GM19452 (cell line): ENCODE measurements at regions not wholly inside any gene's neighbourhood (a gene's known extent, or its start where the extent isn't known, plus 50 kb on each side); places are given as distances from the start of the nearest gene placed in this dataset.
A peak's percentile ranks its signal among the peaks of the same experiment; 100 is the strongest.
"Not testable (repeated sequence)": the region's sequence is repeated elsewhere in the genome, so short reads cannot be mapped to it uniquely, and the experiment has no call there.

Experiments used
- ATAC-seq: cut with Tn5 transposase; IDR thresholded peaks from one replicate; pipeline ENCODE4 v1.9.1; 2021; ENCODE audit not compliant: unreplicated experiment

DNA sequence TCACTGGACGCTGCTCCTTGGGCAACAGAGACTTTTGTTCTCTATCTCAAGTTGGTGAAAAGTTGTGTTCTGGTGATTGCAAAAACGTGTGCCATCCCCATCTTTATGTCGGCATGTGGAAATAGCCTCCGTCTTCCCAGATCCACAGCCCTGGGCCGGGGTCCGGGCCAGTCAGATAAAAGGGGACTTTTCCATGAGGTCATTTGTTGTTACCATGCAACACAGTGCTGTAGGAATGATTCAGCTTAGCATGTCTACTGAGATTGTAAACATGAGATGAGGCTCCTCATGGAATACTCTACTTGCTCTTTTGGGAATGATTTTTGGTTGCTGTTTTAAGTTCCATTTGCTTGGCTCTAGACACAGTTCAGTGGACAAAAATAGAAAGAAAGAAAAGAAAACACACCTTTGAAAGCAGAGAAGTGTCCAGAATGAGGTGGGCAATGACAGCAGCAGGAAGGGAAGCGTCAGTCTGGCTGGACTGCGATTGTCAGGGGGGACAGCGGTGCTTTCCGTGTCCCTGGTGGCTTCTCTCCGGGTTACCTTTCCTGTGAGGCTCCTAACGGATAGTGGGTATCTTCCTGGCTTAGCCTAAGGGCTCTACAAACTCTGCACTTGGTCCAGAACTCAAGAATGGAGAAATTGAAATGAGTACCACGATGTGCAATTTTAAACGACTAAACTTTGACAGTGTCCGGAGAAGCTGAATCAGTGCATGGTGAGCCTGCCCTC lies 91.6 kb downstream of the TEX29 start:
- no peak for ATAC-seq

DNA sequence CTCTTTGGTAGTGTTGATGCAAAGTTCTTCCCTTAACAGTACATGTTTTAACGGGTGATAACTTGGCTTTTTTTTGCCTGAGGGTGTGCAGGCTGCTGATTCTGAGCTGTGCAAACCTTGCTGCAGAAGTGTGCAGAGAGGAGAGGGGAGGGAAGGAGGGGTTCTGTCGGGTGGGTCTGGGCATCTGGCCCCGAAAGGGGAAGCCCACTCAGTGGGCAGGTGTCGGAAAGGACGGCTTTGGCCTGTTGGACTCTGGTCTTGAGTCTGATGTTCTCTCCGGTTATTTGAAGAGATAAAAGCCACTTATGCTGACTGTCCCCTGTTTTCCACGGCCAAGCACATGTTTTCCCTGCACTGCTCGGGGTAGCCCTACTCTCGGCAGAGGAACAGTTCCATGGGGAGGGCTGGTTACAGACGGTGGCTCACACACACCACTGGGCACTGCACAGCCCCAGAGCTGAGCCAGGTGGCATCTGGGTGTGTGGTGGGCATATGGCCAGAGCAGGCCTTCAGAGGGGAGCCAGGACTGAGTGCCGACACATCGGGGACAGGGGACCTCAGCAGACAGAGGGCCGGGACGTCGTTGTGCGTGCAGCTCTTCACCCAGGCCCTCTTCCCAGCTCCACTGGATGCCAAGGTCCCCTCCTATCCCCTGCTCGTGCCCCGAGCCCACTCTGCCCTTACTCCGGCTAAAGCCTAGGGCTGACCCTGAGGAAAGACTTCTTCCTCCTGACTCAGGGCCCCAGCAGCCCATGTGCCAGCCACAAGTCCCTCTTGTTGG lies 93.2 kb downstream of the TEX29 start:
- no peak for ATAC-seq

DNA sequence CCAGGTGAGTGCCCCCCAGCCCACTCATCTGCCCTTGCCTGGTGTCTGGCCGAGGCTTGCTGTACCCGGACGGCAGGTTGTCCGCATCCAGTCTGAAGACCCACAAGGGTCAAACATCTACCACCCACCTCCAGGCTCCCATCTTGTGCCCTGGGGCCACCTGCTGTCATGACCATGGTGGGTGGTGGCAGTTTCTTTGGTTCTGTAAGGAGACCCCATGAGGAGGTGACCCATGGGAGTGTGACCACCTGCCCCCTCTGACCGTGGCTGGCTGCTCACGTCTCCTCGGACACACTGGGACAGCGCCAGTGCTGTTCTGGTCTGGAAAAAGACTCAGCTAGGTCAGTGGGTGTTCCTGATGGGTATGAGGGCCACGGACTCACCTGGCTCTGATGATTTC lies 93.9 kb downstream of the TEX29 start:
- no peak for ATAC-seq

DNA sequence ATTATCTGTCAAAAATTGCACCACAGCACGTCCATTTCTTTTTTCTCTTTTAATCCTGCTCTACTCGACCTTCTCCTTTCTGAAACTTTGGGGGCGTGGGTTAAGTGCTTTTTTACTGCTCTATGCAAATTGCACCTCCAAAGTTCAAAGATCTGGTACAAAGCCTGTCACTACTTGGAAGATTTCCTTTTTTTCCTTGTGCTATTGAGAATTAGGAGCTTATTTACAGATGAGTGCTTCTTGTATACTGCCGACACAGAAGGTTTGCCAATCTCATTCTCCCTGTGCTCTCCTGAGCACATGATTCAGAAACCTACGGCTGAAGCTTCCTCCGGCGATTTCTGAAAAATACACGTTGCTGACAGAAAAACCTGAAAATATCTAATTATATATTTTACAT lies 94.8 kb downstream of the TEX29 start:
- ATAC-seq: no peak

DNA sequence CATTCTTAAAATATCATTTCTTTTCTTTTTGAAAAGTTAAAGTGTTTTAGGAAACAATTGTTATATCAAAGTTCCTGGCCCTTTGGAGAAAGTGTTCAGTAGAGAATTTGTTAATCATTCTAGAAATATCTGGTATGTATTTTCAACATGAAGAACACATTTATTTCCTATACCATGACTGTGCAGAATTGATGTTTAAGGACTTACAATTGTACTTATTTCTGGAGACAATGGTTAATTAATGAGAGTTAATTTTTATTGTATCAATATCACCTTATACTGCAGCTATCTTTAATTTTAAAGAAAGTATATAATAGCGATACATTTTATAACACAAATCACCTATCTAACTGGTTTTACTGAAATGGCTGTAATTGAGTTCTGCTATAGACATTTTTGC lies 95.3 kb downstream of the TEX29 start:
- ATAC-seq: no peak

DNA sequence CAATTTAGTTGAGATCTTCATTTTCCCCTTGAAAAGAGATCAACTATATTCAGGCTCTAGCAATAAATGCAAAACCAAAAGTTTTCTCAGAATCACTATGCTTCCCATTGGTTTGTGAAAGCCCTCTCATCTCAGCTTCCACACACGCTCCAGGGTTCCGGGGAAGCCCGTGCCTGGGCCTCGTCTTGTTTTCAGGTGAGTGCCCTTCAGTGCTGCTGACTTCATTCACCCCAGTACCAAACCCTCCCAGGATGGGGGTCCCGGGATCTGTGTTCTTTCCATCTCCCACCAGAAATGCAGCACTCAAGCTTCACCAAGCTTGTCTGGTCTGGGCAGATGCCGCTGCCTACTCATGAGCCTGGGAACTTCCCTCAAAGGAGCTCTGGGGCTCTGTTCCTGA lies 97.7 kb downstream of the TEX29 start:
- no peak for ATAC-seq

DNA sequence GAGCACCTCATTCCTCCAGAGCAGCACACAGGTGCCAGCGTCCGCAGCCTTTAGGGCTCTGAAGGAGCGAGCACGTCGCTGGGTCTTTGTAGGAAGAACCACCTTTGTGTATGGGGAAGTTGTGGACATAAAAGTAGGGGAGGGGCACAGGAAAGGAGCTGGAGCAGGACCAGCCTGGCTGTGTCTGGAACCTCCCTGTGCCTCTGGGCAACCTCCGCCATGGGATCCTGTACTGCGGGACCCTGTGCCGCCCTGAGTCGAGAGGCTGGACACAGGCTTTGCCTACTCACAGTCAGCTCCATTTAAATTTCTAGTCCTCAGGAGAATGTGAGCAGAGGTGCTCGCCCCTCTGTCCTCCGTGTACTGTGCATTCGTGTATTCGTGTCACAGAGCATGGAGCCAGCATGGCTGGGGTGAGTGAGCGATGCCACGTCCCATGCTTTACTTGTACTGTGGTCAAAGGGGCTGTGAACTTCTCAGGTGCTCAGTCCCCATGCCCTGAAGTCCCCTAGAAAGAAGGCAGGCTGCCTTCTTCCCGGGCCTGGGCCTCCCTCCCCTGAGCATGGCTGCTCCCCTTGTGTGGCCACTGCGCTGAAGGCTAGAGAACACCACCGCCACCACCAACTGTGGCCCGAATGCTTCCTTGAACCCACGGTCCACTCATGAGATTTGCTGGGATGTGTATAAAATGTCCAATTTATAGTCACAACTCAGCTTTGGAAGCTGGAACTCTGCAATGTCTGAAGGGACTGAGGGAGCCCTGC lies 99.9 kb downstream of the TEX29 start:
- no peak for ATAC-seq

DNA sequence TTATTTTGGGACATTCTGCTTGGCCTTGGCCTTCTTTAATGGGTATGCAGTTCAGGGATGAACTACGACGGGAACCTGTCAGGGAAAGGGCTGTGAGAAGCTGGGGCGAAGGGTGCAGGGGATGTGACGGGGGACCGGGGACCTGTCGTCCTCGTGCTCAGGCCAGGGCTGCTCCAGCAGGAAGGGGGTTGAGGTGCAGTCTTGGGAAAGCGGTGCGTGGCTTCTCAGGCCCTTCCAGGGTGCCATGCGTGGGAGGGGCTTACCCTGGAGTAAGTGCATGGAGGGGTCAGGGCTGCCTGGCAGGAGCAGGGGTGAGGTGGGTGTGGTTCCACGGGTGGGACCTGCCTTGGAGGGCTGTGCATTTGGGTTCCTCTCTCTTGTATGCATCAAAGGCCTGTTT lies 100.8 kb downstream of the TEX29 start:
- no peak for ATAC-seq

DNA sequence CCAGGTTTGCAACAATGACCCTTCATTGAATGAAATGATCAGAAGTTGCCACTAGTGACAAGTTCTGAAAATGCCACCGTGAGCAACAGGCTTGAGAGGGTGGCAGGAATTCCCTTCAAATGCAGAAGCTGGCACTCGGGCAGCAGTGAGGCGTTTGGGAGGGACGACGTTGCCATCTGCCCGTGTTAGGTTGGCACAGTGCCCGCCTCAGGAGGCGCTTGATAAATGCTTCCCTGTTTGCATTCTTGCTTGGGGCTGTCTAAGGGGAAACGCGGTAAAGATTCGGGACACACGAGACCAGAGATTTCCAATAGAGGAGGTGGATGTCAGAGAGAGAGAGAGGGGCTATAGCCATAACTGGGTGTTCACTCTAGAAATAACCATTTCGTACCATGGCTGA lies 101.9 kb downstream of the TEX29 start:
- no peak for ATAC-seq

DNA sequence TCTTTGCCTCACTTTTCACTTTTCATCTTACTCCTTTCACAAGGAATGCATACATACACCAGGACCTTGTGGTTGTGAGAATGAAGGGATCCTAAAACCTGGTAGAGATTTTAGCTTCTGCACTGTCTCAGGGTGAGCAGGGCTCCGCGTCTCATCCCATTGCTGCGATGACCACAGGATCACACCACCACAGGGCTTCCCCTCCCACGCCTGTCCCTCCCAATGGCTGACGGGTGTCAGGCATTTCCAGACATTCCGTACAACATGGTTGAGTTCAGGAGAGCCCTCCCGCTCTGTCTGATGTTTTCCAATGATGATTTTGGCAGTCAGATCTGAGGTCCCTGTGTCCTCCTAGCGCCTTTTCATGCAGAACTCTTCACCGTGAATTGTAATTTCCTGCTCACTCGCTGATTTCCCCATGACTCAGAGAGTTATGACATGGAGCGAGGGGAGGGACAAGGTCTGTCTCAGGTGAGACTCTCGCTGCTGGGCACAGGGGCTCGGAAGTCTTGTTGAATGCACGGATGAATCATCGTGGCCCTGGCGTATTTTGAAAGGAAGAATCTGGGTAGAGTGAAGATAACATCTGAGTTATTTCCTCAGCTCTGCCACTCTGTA lies 102.8 kb downstream of the TEX29 start:
- ATAC-seq: no peak

DNA sequence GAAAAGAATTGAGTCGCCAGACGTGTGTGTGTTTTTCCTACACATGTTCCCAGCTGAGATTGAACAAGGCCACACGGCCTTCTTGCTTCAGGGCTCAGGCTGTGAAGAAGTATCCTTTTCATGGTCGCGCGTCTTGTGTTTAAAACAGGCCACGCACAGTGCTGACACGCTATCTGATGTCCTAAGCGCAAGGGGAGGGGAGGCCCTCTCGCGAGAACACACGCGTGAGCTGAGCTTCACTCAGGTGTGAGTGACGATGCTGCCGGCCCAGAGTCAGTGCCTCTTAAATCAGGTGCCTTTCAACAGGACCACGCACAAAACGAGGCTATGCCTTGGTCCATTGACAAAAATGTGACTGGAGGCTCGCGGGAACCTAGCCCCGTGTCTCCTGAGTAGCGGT lies 103.7 kb downstream of the TEX29 start:
- no peak for ATAC-seq

DNA sequence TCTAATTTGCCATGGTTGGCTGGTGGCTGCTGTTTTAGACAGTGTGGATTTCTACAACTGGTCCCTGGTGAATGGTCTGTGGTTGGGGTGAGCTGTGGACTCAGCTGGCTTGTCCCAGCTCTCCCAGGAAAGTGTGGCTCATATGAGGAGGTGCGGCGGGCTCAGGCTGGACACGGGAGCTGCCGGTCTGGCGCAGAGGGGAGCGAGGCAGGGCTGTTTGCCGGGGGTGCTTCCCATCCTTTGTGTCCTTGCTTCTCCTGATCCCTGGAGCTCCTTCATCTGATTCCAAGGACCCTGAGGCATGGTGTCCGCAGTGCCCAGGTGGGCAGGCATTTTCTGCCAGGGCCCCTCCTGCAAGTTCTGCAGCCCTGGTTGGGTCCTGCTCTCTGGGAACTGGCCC lies 104.9 kb downstream of the TEX29 start:
- no peak for ATAC-seq

DNA sequence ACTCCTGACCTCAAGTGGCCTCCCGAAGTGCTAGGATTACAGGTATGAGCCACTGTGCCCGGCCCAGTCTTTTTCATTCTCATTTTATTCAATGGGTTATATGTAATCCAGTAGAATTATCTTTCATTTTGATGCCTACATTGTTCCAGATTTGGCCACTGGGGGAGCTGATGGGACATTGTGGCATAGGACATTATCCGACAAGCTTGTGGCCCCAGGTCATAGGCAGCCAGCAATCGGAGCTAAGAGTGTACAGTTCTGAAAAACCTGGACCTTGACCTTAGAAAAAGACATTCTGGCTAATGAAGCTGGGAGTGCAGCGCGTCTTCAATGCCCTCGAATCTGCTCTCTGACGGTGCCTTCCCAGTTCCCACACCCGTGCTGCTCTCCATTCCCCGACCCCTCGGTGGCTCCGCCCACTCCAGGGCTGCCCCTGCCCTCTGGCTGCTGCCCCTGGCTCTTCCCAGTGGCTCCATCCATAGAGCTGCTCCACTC lies 108.7 kb downstream of the TEX29 start:
- peak; percentile 56 for ATAC-seq

DNA sequence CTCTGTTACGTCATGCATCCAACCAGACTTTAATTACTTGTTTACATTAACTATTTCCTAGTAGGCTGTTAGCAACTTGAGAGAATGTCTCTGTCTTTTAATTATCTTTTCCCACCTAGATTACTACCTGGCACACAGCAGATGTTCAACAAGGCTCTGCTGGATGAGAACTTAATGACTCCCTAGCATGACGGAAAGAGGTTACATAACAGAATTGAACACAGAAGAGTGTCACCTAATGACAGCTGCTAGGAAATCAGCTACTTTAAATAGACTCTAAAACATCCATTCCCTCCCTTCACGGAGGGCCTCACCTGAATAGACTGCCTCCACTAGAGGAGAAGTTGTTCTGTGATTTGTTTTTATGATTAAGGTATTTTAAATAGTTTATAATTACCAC lies 110.8 kb downstream of the TEX29 start:
- no peak for ATAC-seq

DNA sequence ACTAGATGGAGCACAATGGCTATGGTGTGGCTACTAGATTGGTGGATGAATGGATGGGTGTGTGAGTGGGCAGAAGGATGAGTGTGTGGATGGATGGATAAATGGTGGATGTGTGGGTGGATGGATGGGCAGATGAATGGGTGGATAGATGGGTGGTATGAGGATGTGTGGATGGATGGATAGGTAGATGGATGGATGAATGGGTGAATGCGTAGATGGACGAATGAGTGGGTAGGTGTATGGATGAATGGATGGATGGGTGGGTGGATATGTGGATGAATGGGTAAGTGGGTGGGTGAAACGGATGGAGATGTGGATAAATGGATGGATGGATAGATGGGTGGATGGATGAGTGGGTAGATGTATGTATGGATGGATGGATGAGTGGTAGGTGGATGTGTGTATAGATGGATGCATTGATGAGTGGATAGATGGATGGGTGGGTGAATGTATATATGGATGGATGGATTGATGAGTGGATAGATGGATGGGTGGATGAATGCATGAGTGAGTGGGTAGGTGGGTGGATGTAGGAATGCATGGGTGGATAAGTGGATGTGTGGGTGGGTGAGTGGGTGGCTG lies 114.2 kb downstream of the TEX29 start:
- no peak for ATAC-seq

DNA sequence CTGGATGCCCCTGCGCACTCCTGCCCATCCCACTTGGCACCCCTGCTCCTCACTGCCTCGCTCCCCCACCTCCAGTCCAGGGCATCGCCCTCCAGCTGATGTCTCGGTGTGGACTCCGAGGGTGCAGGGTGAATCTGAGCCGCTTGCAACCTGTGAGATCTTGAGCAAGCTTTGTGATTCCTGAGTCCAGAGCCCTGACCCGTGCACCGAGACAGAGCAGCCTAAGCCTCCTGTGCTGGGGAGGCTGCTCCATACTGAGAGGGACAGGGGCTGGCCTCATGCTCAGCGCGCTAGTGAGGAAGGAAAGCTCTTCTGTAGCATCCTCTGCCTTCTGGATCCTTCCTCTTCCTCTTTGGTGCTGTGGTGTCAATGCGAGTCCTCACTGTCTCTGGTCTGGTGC lies 116.0 kb downstream of the TEX29 start:
- ATAC-seq: no peak

DNA sequence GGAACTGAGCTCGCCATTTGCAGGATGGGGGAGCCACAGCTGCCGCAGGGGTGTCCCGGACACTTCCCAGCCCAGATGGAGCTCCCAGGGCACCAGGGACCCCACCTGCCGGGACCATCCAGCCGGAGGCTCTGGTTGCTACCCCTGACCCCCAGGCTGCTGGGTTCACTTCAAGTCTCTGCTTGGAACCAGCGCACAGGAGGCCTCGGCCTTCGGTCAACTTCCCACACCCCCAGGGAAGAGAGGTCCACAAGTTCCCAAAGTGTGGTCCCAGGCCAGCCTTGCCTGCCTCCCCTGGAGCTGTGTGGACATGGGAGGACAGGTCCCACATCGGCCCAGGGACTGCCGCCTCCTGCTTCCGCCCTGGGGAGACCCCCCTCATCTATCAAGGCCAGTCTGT lies 117.0 kb downstream of the TEX29 start:
- ATAC-seq: no peak

DNA sequence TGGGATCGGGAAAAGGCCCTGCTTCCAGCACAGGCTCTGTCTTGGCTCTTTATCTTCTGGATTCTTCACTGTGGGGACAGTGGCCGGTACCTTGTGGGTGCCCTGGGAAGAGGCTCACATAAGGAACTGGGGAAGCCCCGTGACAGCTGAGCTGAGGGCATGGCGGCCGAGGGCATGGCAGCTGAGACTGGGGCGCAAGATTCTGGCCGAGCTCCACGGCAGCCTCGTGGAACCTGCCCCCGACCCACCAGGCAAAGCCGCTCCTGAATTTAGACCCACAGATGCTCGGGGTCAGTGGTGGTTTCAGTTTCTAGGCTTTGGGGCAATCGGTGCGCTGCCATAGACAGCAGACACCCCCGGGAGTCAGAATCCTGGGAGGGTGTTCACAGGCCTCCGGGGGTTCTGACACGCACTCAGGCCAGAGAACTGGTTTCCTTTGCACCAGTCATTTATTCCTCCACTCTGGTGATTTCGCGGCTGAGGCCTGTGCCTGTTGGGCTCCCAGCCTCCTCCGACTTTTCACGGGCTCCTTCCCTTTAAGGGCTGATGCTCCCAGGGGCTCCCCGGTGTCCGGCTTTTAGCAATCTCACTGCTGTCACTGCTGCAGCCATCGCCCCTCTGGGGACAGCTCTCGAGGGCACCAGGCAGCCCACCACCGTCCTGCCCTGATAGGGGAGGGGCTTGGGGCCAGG lies 117.6 kb downstream of the TEX29 start:
- no peak for ATAC-seq

DNA sequence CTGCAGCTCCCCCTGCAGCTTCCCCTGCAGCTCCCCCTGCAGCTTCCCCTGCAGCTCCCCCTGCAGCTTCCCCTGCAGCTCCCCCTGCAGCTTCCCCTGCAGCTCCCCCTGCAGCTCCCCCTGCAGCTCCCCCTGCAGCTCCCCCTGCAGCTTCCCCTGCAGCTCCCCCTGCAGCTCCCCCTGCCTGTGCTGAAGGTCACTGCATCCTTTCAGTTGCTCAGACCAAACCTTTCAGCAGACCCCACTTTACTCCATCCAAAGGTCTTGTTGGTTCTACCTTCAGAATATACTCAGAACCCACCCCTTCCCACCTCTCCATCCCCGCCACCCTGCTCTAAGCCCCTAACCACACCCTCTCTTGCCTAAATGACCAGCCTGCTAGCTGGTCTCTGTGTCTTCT lies 120.0 kb downstream of the TEX29 start:
- ATAC-seq: not testable (repeated sequence)

DNA sequence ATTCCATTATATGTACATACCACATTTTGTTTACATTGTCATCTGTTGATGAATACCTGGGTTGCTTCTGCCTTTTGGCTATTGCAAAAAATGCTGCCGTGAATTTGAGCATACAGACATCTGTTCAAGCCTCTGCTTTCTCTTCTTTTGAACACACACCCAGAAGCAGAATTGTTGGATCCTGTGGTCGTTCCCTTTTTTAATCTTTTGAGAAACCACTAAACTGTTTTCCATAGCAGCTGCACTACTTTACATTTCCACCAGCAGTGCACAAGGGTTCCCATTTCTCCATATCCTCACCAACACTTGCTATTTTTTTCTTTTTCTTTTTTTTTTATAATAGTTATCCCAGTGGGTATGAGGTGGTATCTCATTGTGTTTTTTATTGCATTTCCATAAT lies 123.5 kb downstream of the TEX29 start:
- no peak for ATAC-seq
